Liver (tissue), 8 donors: ENCODE measurements at regions not wholly inside any gene's neighbourhood (a gene's known extent, or its start where the extent isn't known, plus 50 kb on each side); places are given as distances from the start of the nearest gene placed in this dataset.
"Not testable (repeated sequence)": the region's sequence is repeated elsewhere in the genome, so short reads cannot be mapped to it uniquely, and the experiment has no call there.

Experiments
- DNase-seq: peaks from one replicate; pipeline ENCODE4 v3.0.0-alpha.2; 2017; ENCODE audit warnings: low spot score
- H3K27ac ChIP-seq, 2 donors: one replicate each; pipeline ENCODE4 v1.7.0; 2013; ENCODE audit warnings: inconsistent platforms in 2 of 2, low read length in 2 of 2, control low read depth in 1 of 2, low read depth in 1 of 2, mild to moderate bottlenecking in 1 of 2
- H3K27me3 ChIP-seq, 4 donors: one replicate each; pipeline versions ENCODE4 v1.6.1 to v1.7.0; 2013; ENCODE audit warnings: low read length in 3 of 4, inconsistent platforms in 1 of 4, mild to moderate bottlenecking in 1 of 4, moderate library complexity in 1 of 4; ENCODE audit not compliant: control insufficient read depth in 4 of 4, insufficient read depth in 4 of 4
- H3K36me3 ChIP-seq, 4 donors: one replicate each; pipeline versions ENCODE4 v1.6.1 to v1.7.0; 2013; ENCODE audit warnings: low read length in 3 of 4, mild to moderate bottlenecking in 3 of 4, low read depth in 1 of 4, moderate library complexity in 1 of 4; ENCODE audit not compliant: control insufficient read depth in 4 of 4, insufficient read depth in 3 of 4
- H3K4me1 ChIP-seq, 4 donors: one replicate each; pipeline versions ENCODE4 v1.6.1 to v1.7.0; 2013; ENCODE audit warnings: low read length in 3 of 4, mild to moderate bottlenecking in 3 of 4, moderate library complexity in 1 of 4; ENCODE audit not compliant: control insufficient read depth in 4 of 4, insufficient read depth in 4 of 4
- H3K4me3 ChIP-seq, 3 donors: one replicate each; pipeline versions ENCODE4 v1.6.1 to v1.7.0; 2013; ENCODE audit warnings: low read length in 3 of 3, control low read depth in 1 of 3, low read depth in 1 of 3, mild to moderate bottlenecking in 1 of 3
- H3K9ac ChIP-seq, 2 donors: one replicate each; pipeline ENCODE4 v1.7.0; 2013; ENCODE audit warnings: low read length in 2 of 2, mild to moderate bottlenecking in 2 of 2, moderate library complexity in 2 of 2, control low read depth in 1 of 2, low read depth in 1 of 2
- H3K9me3 ChIP-seq, 4 donors: one replicate each; pipeline versions ENCODE4 v1.6.1 to v1.7.0; 2013; ENCODE audit warnings: low read length in 3 of 4; ENCODE audit not compliant: control insufficient read depth in 4 of 4
- FOXA1 ChIP-seq: IDR thresholded peaks from 2 replicates; pipeline ENCODE4 v1.6.1; 2016; ENCODE audit warnings: antibody characterized with exemption
- GABPA ChIP-seq, 2 donors: IDR thresholded peaks in 1 of 2; conservative IDR thresholded peaks in 1 of 2; 2 replicates each; pipeline ENCODE4 v1.6.1; 2016; ENCODE audit warnings: antibody characterized with exemption in 2 of 2, mild to moderate bottlenecking in 1 of 2, moderate library complexity in 1 of 2
- HNF4G ChIP-seq: IDR thresholded peaks from 2 replicates; pipeline ENCODE4 v1.6.1; 2016; ENCODE audit warnings: antibody characterized with exemption
- RAD21 ChIP-seq, 2 donors: IDR thresholded peaks; 2 replicates each; pipeline ENCODE4 v1.6.1; 2016; ENCODE audit warnings: antibody characterized with exemption in 2 of 2, mild to moderate bottlenecking in 2 of 2
- RXRA ChIP-seq, 2 donors: IDR thresholded peaks; 2 replicates each; pipeline ENCODE4 v1.6.1; 2017 to 2018; ENCODE audit warnings: antibody characterized with exemption in 2 of 2, mild to moderate bottlenecking in 1 of 2
- SP1 ChIP-seq: IDR thresholded peaks from 2 replicates; pipeline ENCODE4 v1.6.1; 2018; ENCODE audit warnings: antibody characterized with exemption, mild to moderate bottlenecking
- TAF1 ChIP-seq: conservative IDR thresholded peaks from 2 replicates; pipeline ENCODE4 v1.6.1; 2016; ENCODE audit warnings: antibody characterized with exemption, mild to moderate bottlenecking
- WGBS: extraction: QIAGEN DNeasy Blood & Tissue Kit; methylation state at CpG from one replicate; pipeline ENCODE4 v1.1.7; 2013; 5-methylcytosine and 5-hydroxymethylcytosine counted together
- TF ChIP-seq, protein P1 (sequence below): IDR thresholded peaks from 2 replicates; pipeline ENCODE4 v1.6.1; 2016; ENCODE audit warnings: antibody characterized with exemption
- TF ChIP-seq, protein P2 (sequence below): fragments of 150-350 bp; IDR thresholded peaks from 2 replicates; pipeline ENCODE4 v1.5.1; 2017; ENCODE audit warnings: improper control_type of control experiment, low read depth, low read length; ENCODE audit not compliant: missing input control
- TF ChIP-seq, protein P3 (sequence below): IDR thresholded peaks from 2 replicates; pipeline ENCODE4 v1.6.1; 2016; ENCODE audit warnings: antibody characterized with exemption, mild to moderate bottlenecking
- donor health status: healthy.
- donor health status: healthy.
- donor health status: healthy.
- donor health status: healthy.
- donor health status: healthy.

DNA sequence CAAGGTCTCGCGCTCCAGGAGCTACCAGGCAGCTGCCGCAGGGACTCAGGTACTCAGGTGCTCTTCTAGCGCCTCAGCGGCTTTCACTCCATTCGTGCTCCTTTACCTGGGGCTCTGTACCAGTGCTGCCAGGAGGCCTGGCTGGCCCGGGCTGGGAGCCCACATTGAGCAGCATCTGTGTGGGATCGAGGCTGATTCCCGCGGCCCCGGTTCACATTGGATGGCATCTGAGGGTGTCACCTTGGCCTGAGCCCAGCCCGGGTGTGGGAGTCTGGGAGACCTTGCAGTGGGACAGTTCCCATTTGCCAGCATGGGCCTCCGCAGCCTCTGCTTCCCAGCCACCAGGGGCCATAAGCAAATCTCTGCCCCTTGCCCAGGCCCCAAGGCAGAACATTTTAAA lies 96.9 kb downstream of the NPIPB11 start:
- H3K4me1 ChIP-seq = peaks cover 5 to 41% (median 17%) of the 10 kb centered on the region in 4 donors
- H3K9ac ChIP-seq, H3K4me3 ChIP-seq, H3K27me3 ChIP-seq, DNase-seq, H3K9me3 ChIP-seq: not testable (repeated sequence)
- peaks cover 0 to 15% (median 5%) of the 10 kb centered on the region in 4 donors for H3K36me3 ChIP-seq
- WGBS = 86% methylated on average over 13 of the region's 13 CpGs
- peak overlapping the region in 1 of 2 donors; percentile 60 for H3K27ac ChIP-seq

DNA sequence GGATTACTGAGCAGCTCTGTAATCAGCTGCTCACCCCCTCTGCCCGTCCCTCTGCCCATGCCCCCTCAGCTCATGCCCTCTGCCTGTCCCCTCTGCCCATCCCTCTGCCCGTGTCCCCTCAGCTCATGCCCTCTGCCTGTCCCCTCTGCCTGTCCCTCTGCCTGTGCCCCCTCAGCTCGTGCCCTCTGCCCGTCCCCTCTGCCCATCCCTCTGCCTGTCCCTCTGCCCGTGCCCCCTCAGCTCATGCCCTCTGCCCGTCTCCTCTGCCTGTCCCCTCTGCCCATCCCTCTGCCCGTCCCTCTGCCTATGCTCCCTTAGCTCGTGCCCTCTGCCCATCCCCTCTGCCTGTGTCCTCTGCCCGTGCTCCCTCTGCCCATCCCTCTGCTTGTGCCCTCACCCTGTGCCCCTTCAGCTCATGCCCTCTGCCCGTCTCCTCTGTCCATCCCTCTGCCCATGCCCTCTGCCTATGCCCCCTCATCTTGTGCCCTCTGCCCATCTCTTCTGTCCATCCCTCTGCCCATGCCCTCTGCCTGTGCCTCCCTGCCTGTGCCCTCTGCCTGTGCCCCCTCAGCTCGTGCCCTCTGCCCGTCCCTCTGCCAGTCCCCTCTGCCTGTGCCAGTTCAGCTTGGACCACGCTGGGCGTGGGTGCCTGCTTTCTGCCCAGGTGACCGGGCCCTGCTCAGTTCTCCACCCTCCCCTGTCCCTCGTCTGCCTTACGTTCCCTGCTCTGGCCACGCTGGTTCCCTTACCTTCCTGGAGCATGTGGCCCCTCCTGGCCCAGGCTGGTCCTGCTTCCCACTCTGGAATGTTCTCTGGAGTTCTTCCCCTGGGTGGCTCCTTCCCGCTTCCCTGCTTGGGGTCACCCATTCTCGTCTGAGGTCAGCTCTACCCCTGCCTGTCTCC lies 97.6 kb downstream of the NPIPB11 start:
- Histone ChIP-seq H3K9ac (no peak overlapping the region), H3K27ac (peak overlapping the region in 1 of 2 donors; percentile 60), H3K9me3 (no peaks in the 10 kb centered on the region), H3K27me3 (no peaks in the 10 kb centered on the region), H3K4me3 (no peak overlapping the region), H3K4me1 (peaks cover 5 to 41% (median 17%) of the 10 kb centered on the region in 4 donors), H3K36me3 (peaks cover 0 to 18% (median 8%) of the 10 kb centered on the region in 4 donors)
- WGBS = 91% methylated on average over 20 of the region's 20 CpGs
- TF ChIP-seq RAD21 (IDR thresholded peaks at IDR 0.05) (no peak), GABPA (IDR thresholded peaks at IDR 0.05 in 1 of 2, conservative IDR thresholded peaks at IDR 0.05 in 1 of 2) (no peak), RXRA (IDR thresholded peaks at IDR 0.05) (no peak), SP1 (no peak), HNF4G (no peak), TAF1 (no peak), FOXA1 (no peak)
- TF ChIP-seq, protein P1, sequence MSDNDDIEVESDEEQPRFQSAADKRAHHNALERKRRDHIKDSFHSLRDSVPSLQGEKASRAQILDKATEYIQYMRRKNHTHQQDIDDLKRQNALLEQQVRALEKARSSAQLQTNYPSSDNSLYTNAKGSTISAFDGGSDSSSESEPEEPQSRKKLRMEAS = no peak
- TF ChIP-seq, protein P2, sequence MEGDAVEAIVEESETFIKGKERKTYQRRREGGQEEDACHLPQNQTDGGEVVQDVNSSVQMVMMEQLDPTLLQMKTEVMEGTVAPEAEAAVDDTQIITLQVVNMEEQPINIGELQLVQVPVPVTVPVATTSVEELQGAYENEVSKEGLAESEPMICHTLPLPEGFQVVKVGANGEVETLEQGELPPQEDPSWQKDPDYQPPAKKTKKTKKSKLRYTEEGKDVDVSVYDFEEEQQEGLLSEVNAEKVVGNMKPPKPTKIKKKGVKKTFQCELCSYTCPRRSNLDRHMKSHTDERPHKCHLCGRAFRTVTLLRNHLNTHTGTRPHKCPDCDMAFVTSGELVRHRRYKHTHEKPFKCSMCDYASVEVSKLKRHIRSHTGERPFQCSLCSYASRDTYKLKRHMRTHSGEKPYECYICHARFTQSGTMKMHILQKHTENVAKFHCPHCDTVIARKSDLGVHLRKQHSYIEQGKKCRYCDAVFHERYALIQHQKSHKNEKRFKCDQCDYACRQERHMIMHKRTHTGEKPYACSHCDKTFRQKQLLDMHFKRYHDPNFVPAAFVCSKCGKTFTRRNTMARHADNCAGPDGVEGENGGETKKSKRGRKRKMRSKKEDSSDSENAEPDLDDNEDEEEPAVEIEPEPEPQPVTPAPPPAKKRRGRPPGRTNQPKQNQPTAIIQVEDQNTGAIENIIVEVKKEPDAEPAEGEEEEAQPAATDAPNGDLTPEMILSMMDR = no peak
- TF ChIP-seq, protein P3, sequence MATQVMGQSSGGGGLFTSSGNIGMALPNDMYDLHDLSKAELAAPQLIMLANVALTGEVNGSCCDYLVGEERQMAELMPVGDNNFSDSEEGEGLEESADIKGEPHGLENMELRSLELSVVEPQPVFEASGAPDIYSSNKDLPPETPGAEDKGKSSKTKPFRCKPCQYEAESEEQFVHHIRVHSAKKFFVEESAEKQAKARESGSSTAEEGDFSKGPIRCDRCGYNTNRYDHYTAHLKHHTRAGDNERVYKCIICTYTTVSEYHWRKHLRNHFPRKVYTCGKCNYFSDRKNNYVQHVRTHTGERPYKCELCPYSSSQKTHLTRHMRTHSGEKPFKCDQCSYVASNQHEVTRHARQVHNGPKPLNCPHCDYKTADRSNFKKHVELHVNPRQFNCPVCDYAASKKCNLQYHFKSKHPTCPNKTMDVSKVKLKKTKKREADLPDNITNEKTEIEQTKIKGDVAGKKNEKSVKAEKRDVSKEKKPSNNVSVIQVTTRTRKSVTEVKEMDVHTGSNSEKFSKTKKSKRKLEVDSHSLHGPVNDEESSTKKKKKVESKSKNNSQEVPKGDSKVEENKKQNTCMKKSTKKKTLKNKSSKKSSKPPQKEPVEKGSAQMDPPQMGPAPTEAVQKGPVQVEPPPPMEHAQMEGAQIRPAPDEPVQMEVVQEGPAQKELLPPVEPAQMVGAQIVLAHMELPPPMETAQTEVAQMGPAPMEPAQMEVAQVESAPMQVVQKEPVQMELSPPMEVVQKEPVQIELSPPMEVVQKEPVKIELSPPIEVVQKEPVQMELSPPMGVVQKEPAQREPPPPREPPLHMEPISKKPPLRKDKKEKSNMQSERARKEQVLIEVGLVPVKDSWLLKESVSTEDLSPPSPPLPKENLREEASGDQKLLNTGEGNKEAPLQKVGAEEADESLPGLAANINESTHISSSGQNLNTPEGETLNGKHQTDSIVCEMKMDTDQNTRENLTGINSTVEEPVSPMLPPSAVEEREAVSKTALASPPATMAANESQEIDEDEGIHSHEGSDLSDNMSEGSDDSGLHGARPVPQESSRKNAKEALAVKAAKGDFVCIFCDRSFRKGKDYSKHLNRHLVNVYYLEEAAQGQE = no peak
- no peak for DNase-seq
